Type B pancreatic cell (in vitro differentiated cells): ENCODE measurements at regions not wholly inside any gene's neighbourhood (a gene's known extent, or its start where the extent isn't known, plus 50 kb on each side); places are given as distances from the start of the nearest gene placed in this dataset.

Source experiments
- DNase-seq: peaks from one replicate; pipeline ENCODE4 v3.0.0; 2021; ENCODE audit warnings: mixed read lengths; ENCODE audit not compliant: unreplicated experiment; ENCODE audit errors: extremely low spot score
- H3K27ac Mint-ChIP-seq: 2 replicates; pipeline ENCODE4 v1.8.0; 2021; ENCODE audit warnings: mild to moderate bottlenecking, mixed read lengths
- H3K27me3 Mint-ChIP-seq: 2 replicates; pipeline ENCODE4 v1.8.0; 2021; ENCODE audit warnings: mixed read lengths
- H3K36me3 Mint-ChIP-seq: 2 replicates; pipeline ENCODE4 v1.8.0; 2021; ENCODE audit warnings: mixed read lengths
- H3K4me1 Mint-ChIP-seq: one replicate; pipeline ENCODE4 v1.8.0; 2021; ENCODE audit warnings: mixed read lengths; ENCODE audit not compliant: unreplicated experiment
- H3K4me3 Mint-ChIP-seq: 2 replicates; pipeline ENCODE4 v1.8.0; 2021; ENCODE audit warnings: mild to moderate bottlenecking, mixed read lengths
- H3K9me3 Mint-ChIP-seq: 2 replicates; pipeline ENCODE4 v1.8.0; 2021; ENCODE audit warnings: mixed read lengths
- TF ChIP-seq, protein P1 (sequence below): fragments of 200-600 bp; sonication (generic); conservative IDR thresholded peaks from 2 replicates; pipeline ENCODE4 v1.5.0; 2021; ENCODE audit warnings: antibody characterized with exemption, mild to moderate bottlenecking

DNA sequence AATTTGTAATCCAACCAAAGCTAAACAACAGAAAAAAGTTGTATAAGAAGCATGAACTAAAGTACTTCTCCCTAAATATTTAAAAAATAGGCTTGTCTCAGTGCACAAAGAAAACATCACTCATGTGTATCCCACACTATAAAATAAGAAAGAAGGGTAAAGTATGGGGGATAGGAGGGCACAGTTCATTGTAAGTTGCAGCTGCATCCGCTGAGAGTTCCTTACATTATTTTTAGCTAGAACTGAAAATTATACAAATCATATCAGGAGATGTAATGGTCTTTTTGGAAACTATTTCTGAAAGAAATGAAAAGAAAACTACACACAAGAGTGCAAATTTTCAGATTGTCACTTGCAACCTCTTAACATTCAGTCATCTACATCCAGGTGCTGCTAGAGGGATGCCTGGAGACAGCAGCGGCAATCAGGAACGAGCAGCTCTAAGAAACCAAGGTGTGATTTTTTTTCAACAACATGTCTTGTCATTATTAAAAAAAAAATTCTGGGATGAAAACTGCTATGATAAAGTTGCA, 273.6 kb downstream of the ASXL3 start:
- H3K9me3 Mint-ChIP-seq, result no peaks in the 10 kb centered on the region
- H3K27me3 Mint-ChIP-seq, result no peaks in the 10 kb centered on the region
- no peaks in the 10 kb centered on the region for H3K4me1 Mint-ChIP-seq

DNA sequence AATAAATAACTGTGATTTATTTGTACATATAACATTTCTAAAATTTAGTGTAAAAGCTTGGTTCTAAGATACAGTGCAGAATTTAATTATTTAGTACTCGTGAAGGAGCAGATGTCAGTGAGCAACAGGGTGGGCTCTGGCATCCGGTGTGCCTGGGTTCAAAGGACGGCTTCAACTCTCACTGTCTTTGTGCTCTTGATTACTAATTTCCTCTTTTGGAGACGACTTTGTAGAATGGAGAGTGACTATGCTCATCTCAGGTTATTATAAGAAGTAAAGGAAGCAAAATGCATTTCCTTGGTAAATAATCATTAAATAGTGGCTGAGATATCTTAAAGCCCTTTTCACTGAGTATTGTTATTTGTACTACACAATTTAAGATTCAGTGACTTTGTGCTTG, 271.7 kb downstream of the ASXL3 start:
- no peak for DNase-seq
- TF ChIP-seq, protein P1, sequence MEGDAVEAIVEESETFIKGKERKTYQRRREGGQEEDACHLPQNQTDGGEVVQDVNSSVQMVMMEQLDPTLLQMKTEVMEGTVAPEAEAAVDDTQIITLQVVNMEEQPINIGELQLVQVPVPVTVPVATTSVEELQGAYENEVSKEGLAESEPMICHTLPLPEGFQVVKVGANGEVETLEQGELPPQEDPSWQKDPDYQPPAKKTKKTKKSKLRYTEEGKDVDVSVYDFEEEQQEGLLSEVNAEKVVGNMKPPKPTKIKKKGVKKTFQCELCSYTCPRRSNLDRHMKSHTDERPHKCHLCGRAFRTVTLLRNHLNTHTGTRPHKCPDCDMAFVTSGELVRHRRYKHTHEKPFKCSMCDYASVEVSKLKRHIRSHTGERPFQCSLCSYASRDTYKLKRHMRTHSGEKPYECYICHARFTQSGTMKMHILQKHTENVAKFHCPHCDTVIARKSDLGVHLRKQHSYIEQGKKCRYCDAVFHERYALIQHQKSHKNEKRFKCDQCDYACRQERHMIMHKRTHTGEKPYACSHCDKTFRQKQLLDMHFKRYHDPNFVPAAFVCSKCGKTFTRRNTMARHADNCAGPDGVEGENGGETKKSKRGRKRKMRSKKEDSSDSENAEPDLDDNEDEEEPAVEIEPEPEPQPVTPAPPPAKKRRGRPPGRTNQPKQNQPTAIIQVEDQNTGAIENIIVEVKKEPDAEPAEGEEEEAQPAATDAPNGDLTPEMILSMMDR, result no peak
- Mint-ChIP-seq H3K4me3 (no peak overlapping the region), H3K9me3 (no peaks in the 10 kb centered on the region), H3K4me1 (no peaks in the 10 kb centered on the region), H3K27me3 (no peaks in the 10 kb centered on the region), H3K36me3 (no peaks in the 10 kb centered on the region), H3K27ac (no peak overlapping the region)

More for the DNA sequence above, 273.6 kb downstream of the ASXL3 start:
- Mint-ChIP-seq H3K4me3 (no peak overlapping the region), H3K36me3 (no peaks in the 10 kb centered on the region), H3K27ac (no peak overlapping the region)
- no peak for DNase-seq
- TF ChIP-seq, protein P1, result no peak

DNA sequence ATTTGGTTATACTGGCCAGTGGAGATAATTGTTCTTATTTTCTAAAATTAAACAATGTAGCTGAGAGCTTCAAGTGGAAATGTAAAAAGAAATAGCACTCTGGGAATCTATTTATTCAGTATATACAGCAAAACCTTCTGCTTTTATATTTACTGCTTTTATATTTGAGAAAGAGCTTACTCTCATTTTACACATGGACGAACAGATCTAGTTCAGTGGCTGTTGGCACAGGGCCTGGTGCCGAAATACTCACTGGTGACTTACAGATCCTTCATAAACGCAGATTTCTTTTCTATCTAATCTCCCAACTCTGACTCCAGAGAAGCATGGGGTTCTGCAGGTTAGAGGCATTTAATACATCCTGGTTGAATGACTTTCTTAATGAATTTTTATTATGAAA, 266.2 kb downstream of the ASXL3 start:
- no peak for DNase-seq
- H3K27ac Mint-ChIP-seq, result no peak overlapping the region
- H3K9me3 Mint-ChIP-seq, result no peaks in the 10 kb centered on the region
- no peaks in the 10 kb centered on the region for H3K36me3 Mint-ChIP-seq
- H3K27me3 Mint-ChIP-seq, result no peaks in the 10 kb centered on the region
- no peak overlapping the region for H3K4me3 Mint-ChIP-seq
- TF ChIP-seq, protein P1, result no peak
- H3K4me1 Mint-ChIP-seq, result no peaks in the 10 kb centered on the region

DNA sequence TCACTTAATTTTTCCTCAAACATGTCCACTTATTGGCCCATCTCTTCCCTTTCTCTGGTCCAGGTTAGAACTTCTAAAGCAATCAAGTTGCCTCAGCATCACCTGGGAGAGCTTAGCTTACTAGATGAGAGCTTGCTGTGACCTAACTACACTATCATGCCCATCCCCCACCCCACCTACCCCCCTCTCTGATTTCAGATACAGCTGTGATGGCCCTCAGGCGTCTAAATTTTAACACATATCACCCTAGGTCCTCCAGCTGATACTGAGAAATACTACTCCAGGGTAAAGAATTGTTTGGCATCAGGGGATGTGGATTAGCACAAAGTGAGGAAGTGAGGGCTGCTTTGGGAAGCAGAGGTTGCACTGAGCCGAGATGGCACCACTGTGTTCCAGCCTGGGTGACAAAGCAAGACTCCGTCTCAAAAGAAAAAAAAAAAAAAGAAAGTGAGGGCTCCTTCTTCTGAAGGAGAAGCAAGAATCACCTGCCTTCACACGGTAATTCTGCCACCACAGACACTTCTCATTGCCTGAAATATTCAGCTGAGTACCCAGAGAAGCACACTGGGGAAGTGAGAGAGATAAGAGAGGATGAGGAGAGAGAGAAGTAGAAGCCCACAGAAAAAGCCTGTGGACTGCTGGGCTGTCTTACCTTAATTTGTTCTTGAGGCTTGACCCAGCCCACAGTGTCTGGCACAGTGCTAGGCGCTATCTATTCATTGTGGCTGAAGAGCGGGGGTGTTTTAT, 263.4 kb downstream of the ASXL3 start:
- peaks cover 12% of the 10 kb centered on the region for H3K4me1 Mint-ChIP-seq
- no peaks in the 10 kb centered on the region for H3K36me3 Mint-ChIP-seq
- no peak for DNase-seq

DNA sequence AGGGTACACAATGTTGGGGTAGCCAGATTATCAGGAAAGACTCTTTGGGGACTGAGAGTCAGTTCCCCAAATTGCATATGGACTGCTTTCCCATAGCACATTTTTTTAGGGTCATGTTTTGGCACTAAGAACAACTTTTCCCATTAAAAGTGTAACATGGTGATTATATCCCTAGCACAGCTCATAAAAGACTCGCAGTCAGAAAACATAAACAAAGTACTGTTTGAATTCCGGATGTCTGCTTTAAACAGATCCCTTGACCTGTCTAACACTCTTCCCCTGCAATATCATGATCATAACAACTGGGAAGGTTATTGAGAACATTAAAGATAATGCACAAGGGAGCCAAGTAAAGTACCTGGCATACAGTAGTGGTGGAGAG, 262.2 kb downstream of the ASXL3 start:
- peaks cover 11% of the 10 kb centered on the region for H3K9me3 Mint-ChIP-seq
- no peaks in the 10 kb centered on the region for H3K27me3 Mint-ChIP-seq
- peaks cover 12% of the 10 kb centered on the region for H3K4me1 Mint-ChIP-seq
- H3K4me3 Mint-ChIP-seq, result no peak overlapping the region
- DNase-seq, result no peak
- no peaks in the 10 kb centered on the region for H3K36me3 Mint-ChIP-seq
- no peak overlapping the region for H3K27ac Mint-ChIP-seq
- TF ChIP-seq, protein P1, result no peak

More for the DNA sequence above, 263.4 kb downstream of the ASXL3 start:
- no peak overlapping the region for H3K27ac Mint-ChIP-seq
- peaks cover 9% of the 10 kb centered on the region for H3K9me3 Mint-ChIP-seq
- H3K4me3 Mint-ChIP-seq, result no peak overlapping the region
- TF ChIP-seq, protein P1, result no peak
- no peaks in the 10 kb centered on the region for H3K27me3 Mint-ChIP-seq
